ENCODE measurements at regions not wholly inside any gene's neighbourhood (a gene's known extent, or its start where the extent isn't known, plus 50 kb on each side); places are given as distances from the start of the nearest gene placed in this dataset.

DNA sequence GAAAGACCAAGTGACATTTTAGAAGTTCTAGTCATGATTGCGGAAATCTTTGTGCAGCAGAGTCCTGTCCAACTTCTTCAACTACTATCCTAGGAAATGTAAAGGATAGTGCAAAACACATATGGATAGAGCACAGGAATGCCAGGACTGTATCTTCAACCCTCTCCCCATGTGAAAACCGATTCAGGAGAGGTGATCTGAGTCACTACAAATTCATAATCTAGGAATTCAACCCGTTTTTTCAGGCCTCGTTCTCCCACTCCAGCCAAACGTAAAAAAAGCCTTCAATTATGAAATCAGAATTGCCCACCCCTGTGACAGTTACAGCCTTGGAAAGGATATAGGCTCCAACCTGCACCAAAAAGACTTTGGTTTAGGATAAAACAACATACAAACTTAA, 52.9 kb upstream of the RGS1 start:
- Mint-ChIP-seq H3K4me3 (no peak overlapping the region), H3K27ac (no peak overlapping the region), H3K9me3 (no peaks in the 10 kb centered on the region), H3K36me3 (peaks cover 0 to under 1% of the 10 kb centered on the region in 2 donors), H3K27me3 (peaks cover 11 to 20% of the 10 kb centered on the region in 2 donors), H3K4me1 (peaks cover 13 to 23% of the 10 kb centered on the region in 2 donors)
- ATAC-seq (replicated peaks) (no peak), DNase-seq (no peak)

DNA sequence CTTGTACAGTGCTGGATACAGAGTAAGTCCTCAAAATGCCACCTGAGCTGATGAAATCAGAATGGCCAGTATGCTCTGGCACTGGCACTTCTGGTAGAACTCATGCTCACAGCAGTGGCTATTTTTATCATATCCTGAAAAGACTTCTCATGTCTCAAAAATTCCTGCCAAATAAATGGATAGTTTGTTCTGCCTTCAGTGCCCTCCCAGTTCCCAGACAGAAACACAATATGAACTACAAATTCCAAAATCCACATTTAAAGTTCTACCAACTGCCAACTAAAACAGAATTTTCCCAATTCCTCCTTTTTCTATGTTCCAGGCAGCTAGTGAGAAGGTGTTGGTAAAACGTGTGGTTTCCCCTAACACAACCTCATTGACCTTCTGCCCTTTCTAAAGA, 51.4 kb upstream of the RGS1 start:
- H3K27me3 Mint-ChIP-seq = peaks cover 11 to 28% of the 10 kb centered on the region in 2 donors
- peaks cover 12 to 24% of the 10 kb centered on the region in 2 donors for H3K4me1 Mint-ChIP-seq
- H3K27ac Mint-ChIP-seq = peak overlapping the region; percentile 33
- ATAC-seq (replicated peaks) (no peak), DNase-seq (no peak)
- no peaks in the 10 kb centered on the region for H3K9me3 Mint-ChIP-seq
- no peak overlapping the region for H3K4me3 Mint-ChIP-seq
- no peaks in the 10 kb centered on the region for H3K36me3 Mint-ChIP-seq
